H1 (cell line): ENCODE measurements at regions not wholly inside any gene's neighbourhood (a gene's known extent, or its start where the extent isn't known, plus 50 kb on each side); places are given as distances from the start of the nearest gene placed in this dataset.

Experiments
- CTCF ChIA-PET: fragments of 300-600 bp; sonication (Branson Sonifier 250); formaldehyde crosslinking; loops from one replicate; lab custom pipeline; 2021; ENCODE audit not compliant: partially characterized antibody; lab: Charles Lee
- POLR2A ChIA-PET: fragments of 300-600 bp; sonication (Branson Sonifier 250); formaldehyde crosslinking; loops from one replicate; lab custom pipeline; 2021; ENCODE audit warnings: inconsistent platforms; ENCODE audit not compliant: partially characterized antibody; lab: Charles Lee
- DNase-seq, 2 experiments: peaks; one replicate each; pipeline versions ENCODE4 v3.0.0 to v3.0.0-alpha.2; 2010 to 2022; ENCODE audit warnings: low spot score in 2 of 2, low read depth in 1 of 2, mixed read lengths in 1 of 2
- FAIRE-seq: peaks from 2 replicates; lab custom pipeline; 2011; peaks lifted over from hg19 to GRCh38; lab: Jason Lieb, UNC
- H2AFZ ChIP-seq: 2 replicates; pipeline ENCODE4 v1.8.1; 2012; ENCODE audit warnings: low read length, inconsistent platforms
- H2AK5ac ChIP-seq: 2 replicates; pipeline ENCODE4 v1.6.1; 2013; ENCODE audit warnings: low read depth, low read length
- H2BK120ac ChIP-seq: replicated peaks from 2 replicates; pipeline ENCODE3; 2013; ENCODE audit warnings: low read depth, low read length, inconsistent platforms
- H2BK12ac ChIP-seq: 2 replicates; pipeline ENCODE4 v1.6.1; 2013; ENCODE audit warnings: low read depth, low read length
- H2BK15ac ChIP-seq: 2 replicates; pipeline ENCODE4 v1.6.1; 2013; ENCODE audit warnings: low read length
- H2BK20ac ChIP-seq: 2 replicates; pipeline ENCODE4 v1.6.1; 2013; ENCODE audit warnings: low read length
- H2BK5ac ChIP-seq: 2 replicates; pipeline ENCODE4 v1.6.1; 2013; ENCODE audit warnings: low read depth, low read length
- H3K14ac ChIP-seq: 2 replicates; pipeline ENCODE4 v1.6.1; 2013; ENCODE audit warnings: inconsistent platforms; ENCODE audit not compliant: insufficient read length
- H3K18ac ChIP-seq: 2 replicates; pipeline ENCODE4 v1.6.1; 2013; ENCODE audit warnings: low read length; ENCODE audit errors: extremely low read depth
- H3K23ac ChIP-seq: 2 replicates; pipeline ENCODE4 v1.6.1; 2013; ENCODE audit warnings: inconsistent platforms; ENCODE audit not compliant: insufficient read length
- H3K23me2 ChIP-seq: 2 replicates; pipeline ENCODE4 v1.6.1; 2013; ENCODE audit warnings: low read depth, low read length
- H3K27ac ChIP-seq: 2 replicates; pipeline ENCODE4 v1.6.1; 2011; ENCODE audit warnings: low read depth, low read length, inconsistent platforms
- H3K27me3 ChIP-seq, 4 experiments: replicated peaks in 1 of 4; 1 replicate in 1 of 4; 2 replicates in 3 of 4; pipeline versions ENCODE4 v1.6.1 to v1.8.1; 2011 to 2013; ENCODE audit warnings: low read length in 3 of 4, mild to moderate bottlenecking in 3 of 4, inconsistent platforms in 2 of 4, mixed read lengths in 2 of 4, moderate library complexity in 1 of 4; ENCODE audit not compliant: control insufficient read depth in 3 of 4, insufficient read depth in 3 of 4; ENCODE audit errors: extremely low read depth in 1 of 4
- H3K36me3 ChIP-seq, 4 experiments: 2 replicates each; pipeline versions ENCODE4 v1.6.1 to v1.8.1; 2011 to 2013; ENCODE audit warnings: mild to moderate bottlenecking in 4 of 4, low read length in 3 of 4, moderate library complexity in 2 of 4, control low read depth in 1 of 4, inconsistent platforms in 1 of 4; ENCODE audit not compliant: insufficient read depth in 4 of 4, control insufficient read depth in 2 of 4
- H3K4ac ChIP-seq: replicated peaks from 2 replicates; pipeline ENCODE3; 2013; ENCODE audit warnings: low read length, low read depth, mixed read lengths, inconsistent platforms; ENCODE audit not compliant: insufficient read length
- H3K4me1 ChIP-seq, 4 experiments: replicated peaks in 1 of 4; 1 replicate in 1 of 4; 2 replicates in 3 of 4; pipeline versions ENCODE4 v1.6.1 to v1.8.1; 2011 to 2013; ENCODE audit warnings: low read length in 3 of 4, inconsistent platforms in 2 of 4, mixed read lengths in 1 of 4; ENCODE audit not compliant: insufficient read depth in 4 of 4, control insufficient read depth in 3 of 4
- H3K4me2 ChIP-seq, 2 experiments: 2 replicates each; pipeline versions ENCODE4 v1.6.1 to v1.8.1; 2011 to 2013; ENCODE audit warnings: low read depth in 2 of 2, low read length in 2 of 2, control low read depth in 1 of 2, inconsistent platforms in 1 of 2, mild to moderate bottlenecking in 1 of 2; ENCODE audit not compliant: insufficient read depth in 1 of 2
- H3K4me3 ChIP-seq, 4 experiments: fragments of 200-600, 300-600 bp in 1 of 4; sonication (generic), shearing (Covaris generic), sonication (Bioruptor Twin) in 1 of 4; 2 replicates each; pipeline versions ENCODE4 v1.5.1 to v1.8.1; 2011 to 2016; ENCODE audit warnings: low read length in 4 of 4, low read depth in 3 of 4, control low read depth in 2 of 4, inconsistent platforms in 2 of 4, mild to moderate bottlenecking in 2 of 4, mixed read lengths in 1 of 4, moderate library complexity in 1 of 4; ENCODE audit not compliant: insufficient read depth in 2 of 4; ENCODE audit errors: extremely low read depth in 1 of 4
- H3K56ac ChIP-seq: replicated peaks from 2 replicates; pipeline ENCODE3; 2013; ENCODE audit warnings: low read depth, mild to moderate bottlenecking, mixed read lengths, low read length, inconsistent platforms; ENCODE audit not compliant: insufficient read length
- H3K79me1 ChIP-seq: 2 replicates; pipeline ENCODE4 v1.6.1; 2013; ENCODE audit warnings: low read depth, low read length, control low read depth
- H3K79me2 ChIP-seq, 2 experiments: 2 replicates each; pipeline versions ENCODE4 v1.6.1 to v1.8.1; 2012 to 2013; ENCODE audit warnings: low read length in 2 of 2, mild to moderate bottlenecking in 2 of 2, inconsistent platforms in 1 of 2; ENCODE audit not compliant: insufficient read depth in 2 of 2, control insufficient read depth in 1 of 2
- H3K9ac ChIP-seq, 4 experiments: replicated peaks in 1 of 4; 1 replicate in 1 of 4; 2 replicates in 3 of 4; pipeline versions ENCODE4 v1.6.1 to v1.8.1; 2011 to 2013; ENCODE audit warnings: low read depth in 3 of 4, low read length in 3 of 4, control low read depth in 2 of 4, mild to moderate bottlenecking in 2 of 4, moderate library complexity in 2 of 4, inconsistent platforms in 1 of 4; ENCODE audit errors: extremely low read depth in 1 of 4
- H3K9me3 ChIP-seq, 2 experiments: 2 replicates each; pipeline versions ENCODE4 v1.6.1 to v1.8.1; 2012 to 2013; ENCODE audit warnings: mild to moderate bottlenecking in 2 of 2, moderate library complexity in 2 of 2, control low read depth in 1 of 2, inconsistent platforms in 1 of 2, low read depth in 1 of 2, low read length in 1 of 2, mixed read lengths in 1 of 2; ENCODE audit not compliant: insufficient read depth in 2 of 2
- H4K20me1 ChIP-seq, 2 experiments: replicated peaks in 1 of 2; 2 replicates each; pipeline versions ENCODE3 to v1.8.1; 2011 to 2013; ENCODE audit warnings: inconsistent platforms in 2 of 2, low read length in 2 of 2, mild to moderate bottlenecking in 1 of 2; ENCODE audit not compliant: insufficient read depth in 2 of 2, control insufficient read depth in 1 of 2
- H4K5ac ChIP-seq: 2 replicates; pipeline ENCODE4 v1.6.1; 2013; ENCODE audit warnings: low read length, low read depth, mixed read lengths, inconsistent platforms; ENCODE audit not compliant: insufficient read length
- H4K8ac ChIP-seq: 2 replicates; pipeline ENCODE4 v1.8.0; 2013; ENCODE audit warnings: mild to moderate bottlenecking, moderate library complexity, low read length, inconsistent platforms; ENCODE audit not compliant: insufficient read depth; ENCODE audit errors: extremely low read depth
- H4K91ac ChIP-seq: replicated peaks from 2 replicates; pipeline ENCODE3; 2013; ENCODE audit warnings: low read length, mixed read lengths, inconsistent platforms; ENCODE audit not compliant: insufficient read length
- NANOG ChIP-seq: IDR thresholded peaks from 2 replicates; pipeline ENCODE4 v1.6.1; 2011; ENCODE audit warnings: low read length, low read depth, mild to moderate bottlenecking, inconsistent platforms; ENCODE audit not compliant: insufficient read depth, poor library complexity, severe bottlenecking
- NRF1 ChIP-seq: IDR thresholded peaks from 2 replicates; pipeline ENCODE4 v1.6.1; 2011; ENCODE audit warnings: mild to moderate bottlenecking, low read depth, low read length, improper control_type of control experiment
- POLR2A ChIP-seq, 2 experiments: IDR thresholded peaks; 1 replicate in 1 of 2; 2 replicates in 1 of 2; pipeline ENCODE4 v1.6.1; 2011; ENCODE audit warnings: low read depth in 2 of 2, low read length in 2 of 2, mild to moderate bottlenecking in 2 of 2; ENCODE audit errors: control extremely low read depth in 1 of 2
- SP1 ChIP-seq: IDR thresholded peaks from 2 replicates; pipeline ENCODE4 v1.6.1; 2011; ENCODE audit warnings: low read depth, low read length

DNA sequence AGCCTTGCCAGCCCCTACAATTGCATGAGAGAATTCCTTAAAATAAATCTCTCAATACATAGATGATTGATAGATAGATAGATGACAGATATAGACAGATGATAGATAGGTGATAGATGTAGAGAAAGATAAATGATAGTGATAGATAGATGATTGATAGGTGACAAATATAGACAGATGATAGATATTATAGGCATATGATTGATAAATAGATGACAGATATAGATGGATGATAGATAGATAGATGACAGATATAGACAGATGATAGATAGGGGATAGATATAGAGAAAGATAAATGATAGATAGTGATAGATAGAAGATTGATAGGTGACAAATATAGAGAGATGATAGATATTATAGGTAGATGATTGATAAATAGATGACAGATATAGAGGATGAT lies 564.6 kb downstream of the ETS1 start:
- Histone ChIP-seq H4K5ac (no peak overlapping the region), H3K4me3 (no peak overlapping the region), H3K56ac (no peak overlapping the region), H3K79me2 (no peaks in the 10 kb centered on the region), H3K4ac (no peak overlapping the region), H3K9me3 (no peaks in the 10 kb centered on the region), H2BK20ac (no peak overlapping the region), H2BK12ac (no peak overlapping the region), H2AFZ (no peak overlapping the region), H3K14ac (no peak overlapping the region), H4K20me1 (no peaks in the 10 kb centered on the region), H3K4me2 (no peak overlapping the region), H2BK5ac (no peak overlapping the region), H3K36me3 (no peaks in the 10 kb centered on the region), H2AK5ac (no peak overlapping the region), H3K23ac (no peak overlapping the region), H3K27ac (no peak overlapping the region), H3K4me1 (no peaks in the 10 kb centered on the region), H4K91ac (no peak overlapping the region), H3K18ac (no peak overlapping the region), H4K8ac (no peak overlapping the region), H2BK15ac (no peak overlapping the region), H3K79me1 (no peaks in the 10 kb centered on the region), H2BK120ac (no peak overlapping the region), H3K27me3 (peaks cover 0 to 1% (median 0%) of the 10 kb centered on the region in 4 experiments; a peak in 1 of 7 replicates), H3K9ac (no peak overlapping the region), H3K23me2 (no peaks in the 10 kb centered on the region; the same call in 1 of the 2 replicates)
- TF ChIP-seq NRF1 (no peak), NANOG (no peak), SP1 (no peak), POLR2A (IDR thresholded peaks at IDR 0.05; ENCODE audit: control extremely low read depth in 1 of 2, low read depth in 2 of 2, low read length in 2 of 2) (no peak)
- DNase-seq (no peak), FAIRE-seq (no peak)
- CTCF ChIA-PET: interaction anchor here (0.6 to 1.1 kb wide), 6 partner anchors 8 to 564 kb away, joined by 3 to 5 read pairs (median 3); no protein-coding TSS in a partner anchor
- POLR2A ChIA-PET: no interaction called here
